T-helper 1 cell treated with Interleukin-12 subunit alpha and Interleukin-12 subunit beta and Interleukin-4 antibody, amounts not matched to agents 30 μg/mL and 1 μg/mL, for 36 hours (primary cell): ENCODE measurements at regions not wholly inside any gene's neighbourhood (a gene's known extent, or its start where the extent isn't known, plus 50 kb on each side); places are given as distances from the start of the nearest gene placed in this dataset.
"Not testable (repeated sequence)": the region's sequence is repeated elsewhere in the genome, so short reads cannot be mapped to it uniquely, and the experiment has no call there.

Source experiments
- H3K27ac Mint-ChIP-seq: one replicate; pipeline ENCODE4 v1.8.0; 2021; ENCODE audit warnings: mild to moderate bottlenecking, mixed read lengths
- H3K27me3 Mint-ChIP-seq: one replicate; pipeline ENCODE4 v1.8.0; 2021; ENCODE audit warnings: low read depth, mixed read lengths
- H3K36me3 Mint-ChIP-seq: one replicate; pipeline ENCODE4 v1.8.0; 2021; ENCODE audit warnings: low read depth, mixed read lengths
- H3K4me1 Mint-ChIP-seq: one replicate; pipeline ENCODE4 v1.8.0; 2021; ENCODE audit warnings: low read depth, mixed read lengths
- H3K4me3 Mint-ChIP-seq: one replicate; pipeline ENCODE4 v1.8.0; 2021; ENCODE audit warnings: mild to moderate bottlenecking, moderate library complexity, mixed read lengths
- H3K9me3 Mint-ChIP-seq: one replicate; pipeline ENCODE4 v1.8.0; 2021; ENCODE audit warnings: mixed read lengths

- peaks cover 8% of the 10 kb centered on the region for H3K27me3 Mint-ChIP-seq
- H3K27ac Mint-ChIP-seq, result no peak overlapping the region
- peaks cover 1% of the 10 kb centered on the region for H3K36me3 Mint-ChIP-seq
- no peak overlapping the region for H3K4me3 Mint-ChIP-seq
- H3K4me1 Mint-ChIP-seq, result peaks cover 4% of the 10 kb centered on the region
- no peaks in the 10 kb centered on the region for H3K9me3 Mint-ChIP-seq
Measured at GRCh38 chr6:15090745-15091384, 155.0 kb upstream of the JARID2 start.

GRCh38 chr6:15096894-15097837 lies 148.7 kb upstream of the JARID2 start:
- Mint-ChIP-seq H3K27me3 (no peaks in the 10 kb centered on the region), H3K27ac (peak overlapping the region; percentile 78), H3K9me3 (no peaks in the 10 kb centered on the region), H3K36me3 (peaks cover 3% of the 10 kb centered on the region), H3K4me1 (peaks cover 9% of the 10 kb centered on the region), H3K4me3 (no peak overlapping the region)

GRCh38 chr6:15101130-15101529 lies 144.7 kb upstream of the JARID2 start:
- Mint-ChIP-seq H3K4me3 (no peak overlapping the region), H3K4me1 (peaks cover 6% of the 10 kb centered on the region), H3K9me3 (peaks cover 4% of the 10 kb centered on the region), H3K27ac (no peak overlapping the region), H3K27me3 (no peaks in the 10 kb centered on the region), H3K36me3 (peaks cover 5% of the 10 kb centered on the region)

GRCh38 chr6:15102241-15102640 lies 143.6 kb upstream of the JARID2 start:
- no peak overlapping the region for H3K4me3 Mint-ChIP-seq
- H3K36me3 Mint-ChIP-seq, result peaks cover 2% of the 10 kb centered on the region
- H3K9me3 Mint-ChIP-seq, result peaks cover 4% of the 10 kb centered on the region
- H3K27ac Mint-ChIP-seq, result no peak overlapping the region
- H3K27me3 Mint-ChIP-seq, result no peaks in the 10 kb centered on the region
- no peaks in the 10 kb centered on the region for H3K4me1 Mint-ChIP-seq

GRCh38 chr6:15106958-15107643 lies 138.8 kb upstream of the JARID2 start:
- Mint-ChIP-seq H3K4me1 (peaks cover 2% of the 10 kb centered on the region), H3K9me3 (peaks cover 4% of the 10 kb centered on the region), H3K27ac (no peak overlapping the region), H3K27me3 (no peaks in the 10 kb centered on the region), H3K36me3 (peaks cover 2% of the 10 kb centered on the region), H3K4me3 (no peak overlapping the region)

GRCh38 chr6:15107644-15108382 lies 138.1 kb upstream of the JARID2 start:
- Mint-ChIP-seq H3K36me3 (peaks cover 2% of the 10 kb centered on the region), H3K4me3 (no peak overlapping the region), H3K9me3 (peaks cover 4% of the 10 kb centered on the region), H3K4me1 (peaks cover 2% of the 10 kb centered on the region), H3K27me3 (no peaks in the 10 kb centered on the region), H3K27ac (no peak overlapping the region)

- peaks cover 2% of the 10 kb centered on the region for H3K4me1 Mint-ChIP-seq
- H3K27me3 Mint-ChIP-seq, result no peaks in the 10 kb centered on the region
- no peak overlapping the region for H3K4me3 Mint-ChIP-seq
- no peak overlapping the region for H3K27ac Mint-ChIP-seq
- peaks cover 2% of the 10 kb centered on the region for H3K36me3 Mint-ChIP-seq
- H3K9me3 Mint-ChIP-seq, result peaks cover 4% of the 10 kb centered on the region
Measured at GRCh38 chr6:15108383-15108715, 137.5 kb upstream of the JARID2 start.

GRCh38 chr6:15109338-15110090 lies 136.4 kb upstream of the JARID2 start:
- no peak overlapping the region for H3K27ac Mint-ChIP-seq
- H3K4me1 Mint-ChIP-seq, result peaks cover 2% of the 10 kb centered on the region
- H3K36me3 Mint-ChIP-seq, result peaks cover 2% of the 10 kb centered on the region
- no peaks in the 10 kb centered on the region for H3K27me3 Mint-ChIP-seq
- H3K4me3 Mint-ChIP-seq, result no peak overlapping the region
- peaks cover 4% of the 10 kb centered on the region for H3K9me3 Mint-ChIP-seq

- no peaks in the 10 kb centered on the region for H3K9me3 Mint-ChIP-seq
- H3K27ac Mint-ChIP-seq, result no peak overlapping the region
- H3K36me3 Mint-ChIP-seq, result no peaks in the 10 kb centered on the region
- no peak overlapping the region for H3K4me3 Mint-ChIP-seq
- no peaks in the 10 kb centered on the region for H3K27me3 Mint-ChIP-seq
- H3K4me1 Mint-ChIP-seq, result peaks cover 2% of the 10 kb centered on the region
Measured at GRCh38 chr6:15110726-15111354, 135.0 kb upstream of the JARID2 start.

- not testable (repeated sequence) for H3K27me3 Mint-ChIP-seq, H3K4me3 Mint-ChIP-seq, H3K27ac Mint-ChIP-seq
Measured at GRCh38 chr6:15111576-15111975, 134.3 kb upstream of the JARID2 start.

GRCh38 chr6:15113587-15113986 lies 132.3 kb upstream of the JARID2 start:
- Mint-ChIP-seq H3K27me3 (no peaks in the 10 kb centered on the region), H3K36me3 (no peaks in the 10 kb centered on the region), H3K9me3 (no peaks in the 10 kb centered on the region), H3K4me3 (no peak overlapping the region), H3K27ac (no peak overlapping the region), H3K4me1 (peaks cover 2% of the 10 kb centered on the region)

More at GRCh38 chr6:15111576-15111975, 134.3 kb upstream of the JARID2 start:
- H3K9me3 Mint-ChIP-seq, H3K36me3 Mint-ChIP-seq, H3K4me1 Mint-ChIP-seq: not testable (repeated sequence)

GRCh38 chr6:15114061-15114460 lies 131.8 kb upstream of the JARID2 start:
- Mint-ChIP-seq H3K36me3 (no peaks in the 10 kb centered on the region), H3K9me3 (no peaks in the 10 kb centered on the region), H3K27me3 (no peaks in the 10 kb centered on the region), H3K27ac (no peak overlapping the region), H3K4me1 (peaks cover 2% of the 10 kb centered on the region), H3K4me3 (no peak overlapping the region)

GRCh38 chr6:15116889-15117288 lies 129.0 kb upstream of the JARID2 start:
- Mint-ChIP-seq H3K4me1 (peaks cover 8% of the 10 kb centered on the region), H3K4me3 (no peak overlapping the region), H3K36me3 (no peaks in the 10 kb centered on the region), H3K9me3 (no peaks in the 10 kb centered on the region), H3K27me3 (no peaks in the 10 kb centered on the region), H3K27ac (no peak overlapping the region)
